ENCODE measurements at regions not wholly inside any gene's neighbourhood (a gene's known extent, or its start where the extent isn't known, plus 50 kb on each side); places are given as distances from the start of the nearest gene placed in this dataset.
"Not testable (repeated sequence)": the region's sequence is repeated elsewhere in the genome, so short reads cannot be mapped to it uniquely, and the experiment has no call there.

DNA sequence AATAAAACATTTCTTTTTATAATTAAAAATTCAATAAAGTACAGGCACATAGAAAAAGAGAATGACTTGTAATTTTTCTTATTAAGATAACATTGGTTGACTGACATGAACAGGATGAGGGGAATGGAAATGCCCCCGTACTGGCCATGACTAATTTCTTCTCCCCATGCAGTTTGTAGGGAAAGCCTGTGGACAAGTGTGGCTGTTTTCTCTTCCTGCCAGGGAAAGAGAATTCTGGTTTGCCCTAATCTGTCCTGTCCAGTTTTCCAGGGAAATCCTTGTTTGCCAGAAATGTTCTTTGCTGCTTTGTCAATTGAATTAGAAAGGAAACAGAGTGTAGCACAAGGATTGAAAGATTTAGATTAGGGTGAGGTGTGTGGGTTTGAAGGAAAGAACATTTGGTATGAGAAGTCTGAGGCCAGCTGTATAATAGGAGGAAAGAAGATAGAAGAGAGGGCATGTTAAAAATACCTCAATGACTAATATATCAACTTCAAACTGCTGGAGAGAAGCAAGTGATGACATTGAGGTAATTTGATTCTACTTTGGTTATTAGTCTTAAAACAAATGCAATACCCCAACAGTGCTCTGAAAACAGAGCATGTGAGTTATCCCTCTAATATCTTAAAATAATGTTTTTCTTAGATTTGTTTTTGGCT, 593.9 kb upstream of the ZNF804A start:
- DNase-seq (ENCODE audit: low read depth) = no peak

- DNase-seq (ENCODE audit: low read depth) = no peak
These were observed 593.2 kb upstream of the ZNF804A start for GRCh38 chr2:184004948-184005672.

DNA sequence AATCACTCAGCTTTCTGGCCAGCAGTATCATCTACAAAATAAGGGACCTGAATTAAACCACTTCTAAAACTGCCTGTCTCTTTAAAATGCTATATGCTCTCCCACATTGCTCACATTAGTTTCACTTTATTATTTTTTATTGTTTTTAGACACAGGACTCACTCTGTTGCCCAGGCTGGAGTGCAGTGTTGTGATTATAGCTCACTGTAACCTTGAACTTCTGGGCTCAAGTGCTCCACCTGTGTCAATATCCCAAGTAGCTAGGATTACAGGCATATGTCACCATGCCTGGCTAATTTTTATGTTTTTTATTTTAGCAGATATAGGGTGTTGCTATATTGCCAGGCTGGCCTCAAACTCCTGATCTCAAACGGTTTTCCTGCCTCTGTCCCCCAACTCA, 591.3 kb upstream of the ZNF804A start:
- no peak for DNase-seq (ENCODE audit: low read depth)

- DNase-seq (ENCODE audit: low read depth) = no peak
These were observed 571.4 kb upstream of the ZNF804A start for GRCh38 chr2:184026961-184027360.

- DNase-seq (ENCODE audit: low read depth) = peak; percentile 3
These were observed 568.1 kb upstream of the ZNF804A start for GRCh38 chr2:184030245-184030644.

DNA sequence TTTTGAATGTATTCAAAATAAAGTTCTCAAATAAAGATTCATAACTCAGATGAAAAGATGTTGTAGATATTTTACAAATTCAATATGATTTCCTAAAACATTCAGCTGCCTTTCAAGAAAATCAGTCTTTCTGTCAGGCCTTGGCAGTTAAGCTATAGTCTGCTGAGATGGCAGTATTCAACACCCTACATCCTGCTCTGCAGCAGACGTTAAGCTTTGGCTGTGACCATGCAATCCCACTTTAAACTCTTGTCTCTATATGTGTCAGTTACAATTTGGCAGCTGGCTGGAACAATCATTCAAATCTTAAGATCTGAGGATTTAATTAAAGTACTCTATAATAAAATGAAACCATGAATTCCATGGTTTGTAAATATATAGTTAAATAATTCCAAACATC, 567.3 kb upstream of the ZNF804A start:
- peak; percentile 19 for DNase-seq (ENCODE audit: low read depth)

- DNase-seq (ENCODE audit: low read depth) = no peak
These were observed 566.8 kb upstream of the ZNF804A start for GRCh38 chr2:184031402-184032147.

DNA sequence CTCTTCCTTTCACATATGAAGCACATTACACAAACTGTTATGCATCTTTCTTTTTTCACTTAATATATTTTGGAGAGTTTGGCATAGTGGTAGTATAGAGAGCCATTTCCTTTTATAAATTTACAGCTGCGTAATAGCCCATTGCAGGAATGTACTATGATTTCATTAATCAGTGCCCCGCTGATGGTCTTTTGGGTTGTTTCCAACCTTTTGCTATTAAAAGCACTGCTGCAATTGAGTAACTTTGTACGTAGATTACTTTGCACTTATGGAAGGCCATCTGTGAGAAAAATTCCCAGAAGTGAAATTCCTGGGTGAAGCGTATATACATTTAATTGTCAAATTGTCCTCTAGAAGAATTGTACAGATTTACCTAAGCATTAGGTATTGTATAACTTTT, 565.3 kb upstream of the ZNF804A start:
- no peak for DNase-seq (ENCODE audit: low read depth)

GRCh38 chr2:184037273-184037672, 561.1 kb upstream of the ZNF804A start:
- DNase-seq (ENCODE audit: low read depth) = no peak

GRCh38 chr2:184039493-184039892, 558.8 kb upstream of the ZNF804A start:
- DNase-seq (ENCODE audit: low read depth) = no peak

DNA sequence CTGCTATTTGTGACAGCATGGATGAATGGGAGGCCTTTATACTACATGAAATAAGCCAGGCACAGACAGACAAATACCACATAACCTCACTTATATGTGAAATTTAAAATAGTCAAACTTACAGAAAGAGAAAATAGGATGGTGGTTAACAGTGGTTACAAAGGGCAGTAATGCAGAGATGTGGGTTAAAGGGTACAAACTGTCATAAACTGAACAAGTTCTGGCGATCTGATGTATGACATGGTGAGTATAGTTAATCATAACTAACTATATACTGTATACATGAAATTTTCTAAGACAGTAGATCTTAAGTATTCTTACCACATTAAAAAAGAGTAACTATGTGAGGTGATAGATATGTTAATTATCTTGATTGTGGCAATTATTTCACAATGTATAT, 558.1 kb upstream of the ZNF804A start:
- no peak for DNase-seq (ENCODE audit: low read depth)

DNA sequence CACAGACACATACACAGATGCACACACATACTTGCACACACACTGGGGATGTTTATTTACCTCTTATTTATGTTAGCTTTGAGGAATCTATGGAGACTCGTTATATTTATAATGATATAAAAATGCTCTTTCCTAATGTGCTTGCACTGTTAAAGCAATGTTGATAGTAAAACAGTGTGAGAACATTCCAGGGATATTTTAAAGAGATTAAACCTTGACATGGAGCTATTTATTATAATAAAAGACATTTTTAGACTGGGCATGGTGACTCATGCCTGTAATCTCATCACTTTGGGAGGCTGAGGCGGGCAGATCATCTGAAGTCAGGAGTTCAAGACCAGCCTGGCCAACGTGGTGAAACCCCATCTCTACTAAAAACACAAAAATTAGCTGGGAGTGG, 557.3 kb upstream of the ZNF804A start:
- no peak for DNase-seq (ENCODE audit: low read depth)

DNA sequence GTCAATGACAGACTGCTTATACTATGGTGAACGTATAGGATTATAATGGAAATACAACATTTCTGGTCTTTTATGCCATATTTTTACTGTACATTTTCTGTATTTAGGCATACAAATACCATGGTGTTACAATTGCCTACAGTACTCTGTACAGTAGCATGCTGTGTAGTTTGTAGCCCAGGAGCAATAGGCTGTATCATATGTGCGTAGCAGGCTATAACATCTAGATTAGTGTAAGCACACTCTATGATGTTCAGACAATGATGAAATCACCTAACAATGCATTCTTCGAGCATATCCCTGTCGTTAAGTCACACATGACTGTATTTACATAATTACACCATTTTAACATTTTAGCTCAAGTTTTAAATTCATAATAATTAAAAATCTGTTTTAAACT, 556.6 kb upstream of the ZNF804A start:
- no peak for DNase-seq (ENCODE audit: low read depth)

- DNase-seq (ENCODE audit: low read depth) = no peak
These were observed 550.8 kb upstream of the ZNF804A start for GRCh38 chr2:184047536-184047935.

DNA sequence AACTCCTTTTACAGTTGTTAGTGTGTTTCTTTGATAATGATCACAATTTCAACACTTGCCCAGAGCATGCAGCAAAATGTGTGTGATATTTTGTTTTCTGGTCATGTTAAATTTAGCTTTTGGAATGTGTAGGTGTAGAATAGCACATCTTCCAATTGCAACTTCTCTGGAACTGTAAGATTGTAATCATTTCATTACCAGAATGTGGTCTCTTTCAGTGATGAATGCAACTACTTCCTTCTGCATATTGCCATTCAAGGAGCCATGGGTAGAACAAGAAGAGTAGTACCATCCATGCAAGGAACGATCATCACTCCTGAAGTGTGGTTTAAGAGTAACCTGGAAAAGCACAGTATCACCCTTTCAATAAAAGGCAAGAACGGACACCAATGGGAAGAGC, 548.8 kb upstream of the ZNF804A start:
- no peak for DNase-seq (ENCODE audit: low read depth)

- DNase-seq (ENCODE audit: low read depth) = no peak
These were observed 545.0 kb upstream of the ZNF804A start for GRCh38 chr2:184053326-184053725.

DNA sequence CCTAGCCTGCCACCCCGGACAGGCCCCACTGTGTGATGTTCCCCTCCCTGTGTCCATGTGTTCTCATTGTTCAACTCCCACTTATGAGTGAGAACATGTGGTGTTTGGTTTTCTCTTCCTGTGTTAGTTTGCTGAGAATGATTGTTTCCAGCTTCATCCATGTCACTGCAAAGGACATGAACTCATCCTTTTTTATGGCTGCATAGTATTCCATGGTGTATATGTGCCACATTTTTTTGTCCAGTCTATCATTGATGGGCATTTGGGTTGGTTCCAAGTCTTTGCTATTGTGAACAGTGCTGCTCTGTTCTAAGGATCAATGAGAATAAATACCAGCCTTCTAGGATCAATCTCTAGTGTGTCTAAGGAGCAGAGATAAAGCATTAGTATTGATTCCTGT, 543.9 kb upstream of the ZNF804A start:
- not testable (repeated sequence) for DNase-seq (ENCODE audit: low read depth)

DNA sequence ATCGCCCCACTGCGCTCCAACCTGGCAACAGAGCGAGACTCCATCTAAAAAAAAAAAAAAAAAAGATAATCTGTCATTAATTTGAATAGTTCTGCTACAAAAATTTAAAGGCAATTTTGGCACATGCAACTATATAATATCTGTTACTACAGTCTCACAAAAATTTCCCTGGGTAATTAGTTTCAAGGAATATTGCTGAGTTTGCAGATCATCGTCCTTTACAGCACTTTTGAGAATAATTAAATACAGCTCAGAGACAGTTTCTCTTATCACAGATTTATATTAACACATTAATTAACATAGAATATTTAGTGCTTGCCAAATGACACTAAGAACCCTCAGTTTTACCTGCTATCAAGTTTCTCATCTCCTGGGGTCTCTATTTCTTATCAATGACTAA, 540.4 kb upstream of the ZNF804A start:
- DNase-seq (ENCODE audit: low read depth) = no peak

- not testable (repeated sequence) for DNase-seq (ENCODE audit: low read depth)
These were observed 538.1 kb upstream of the ZNF804A start for GRCh38 chr2:184060268-184060667.

DNA sequence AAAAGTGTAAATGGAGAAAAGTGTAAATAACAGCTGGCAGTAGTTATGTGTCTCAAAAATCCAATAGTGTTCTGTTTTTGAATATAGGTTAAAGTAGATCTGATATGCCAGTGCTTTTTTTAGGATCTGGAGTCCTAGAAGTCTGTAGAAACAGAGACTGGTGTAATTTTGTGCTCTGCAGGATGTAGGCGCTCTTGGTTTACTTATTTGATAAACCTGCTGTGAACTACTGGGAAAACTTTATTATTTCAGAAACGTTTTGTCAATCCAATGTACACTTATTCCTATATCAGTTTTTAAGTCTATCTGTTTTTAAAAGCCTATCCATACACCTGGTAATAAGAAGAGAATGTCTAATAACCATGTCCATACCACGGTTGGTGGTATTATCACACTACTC, 530.8 kb upstream of the ZNF804A start:
- DNase-seq (ENCODE audit: low read depth) = peak; percentile 41

GRCh38 chr2:184072470-184072869, 525.9 kb upstream of the ZNF804A start:
- DNase-seq (ENCODE audit: low read depth) = no peak

GRCh38 chr2:184078496-184078895, 519.8 kb upstream of the ZNF804A start:
- DNase-seq (ENCODE audit: low read depth) = no peak

- DNase-seq (ENCODE audit: low read depth) = no peak
These were observed 506.9 kb upstream of the ZNF804A start for GRCh38 chr2:184091456-184091855.

Measured in ELR (cell line).